SU-DHL-6 (cell line): ENCODE measurements at regions not wholly inside any gene's neighbourhood (a gene's known extent, or its start where the extent isn't known, plus 50 kb on each side); places are given as distances from the start of the nearest gene placed in this dataset.

ENCODE experiments used
- EZH2phosphoT487 ChIP-seq: fragments of 200-600 bp; sonication (generic), shearing (Covaris generic); conservative IDR thresholded peaks from 2 replicates; pipeline ENCODE4 v1.6.1; 2018; ENCODE audit warnings: mild to moderate bottlenecking, antibody characterized with exemption, low read length, moderate library complexity, mixed read lengths
- TF ChIP-seq, protein P1 (sequence below): fragments of 200-600 bp; sonication (generic); IDR thresholded peaks from one replicate; pipeline ENCODE4 v1.5.1; 2017; ENCODE audit warnings: antibody characterized with exemption, mild to moderate bottlenecking, low read length, moderate library complexity; ENCODE audit not compliant: insufficient read depth, poor library complexity, severe bottlenecking

DNA sequence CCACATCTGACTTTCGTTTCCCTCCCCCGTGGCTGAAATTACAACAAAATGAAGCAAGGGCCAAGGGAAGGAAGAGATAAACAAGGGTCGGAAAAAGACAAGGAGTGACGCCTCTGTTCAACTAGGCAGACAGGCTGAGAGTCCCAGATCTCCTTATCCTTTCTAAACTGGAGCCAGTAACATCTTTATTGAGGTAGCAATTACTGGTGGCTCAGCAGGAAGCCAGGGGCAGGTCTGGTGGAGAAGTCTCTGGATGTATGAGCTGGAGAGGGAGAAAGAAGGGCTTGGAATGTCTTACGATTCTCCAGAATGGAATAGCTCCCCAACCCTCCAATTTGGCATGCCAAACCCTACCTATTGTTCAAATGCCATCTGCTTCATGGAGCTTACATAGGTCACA lies 190.8 kb upstream of the BRINP1 start:
- TF ChIP-seq, protein P1, sequence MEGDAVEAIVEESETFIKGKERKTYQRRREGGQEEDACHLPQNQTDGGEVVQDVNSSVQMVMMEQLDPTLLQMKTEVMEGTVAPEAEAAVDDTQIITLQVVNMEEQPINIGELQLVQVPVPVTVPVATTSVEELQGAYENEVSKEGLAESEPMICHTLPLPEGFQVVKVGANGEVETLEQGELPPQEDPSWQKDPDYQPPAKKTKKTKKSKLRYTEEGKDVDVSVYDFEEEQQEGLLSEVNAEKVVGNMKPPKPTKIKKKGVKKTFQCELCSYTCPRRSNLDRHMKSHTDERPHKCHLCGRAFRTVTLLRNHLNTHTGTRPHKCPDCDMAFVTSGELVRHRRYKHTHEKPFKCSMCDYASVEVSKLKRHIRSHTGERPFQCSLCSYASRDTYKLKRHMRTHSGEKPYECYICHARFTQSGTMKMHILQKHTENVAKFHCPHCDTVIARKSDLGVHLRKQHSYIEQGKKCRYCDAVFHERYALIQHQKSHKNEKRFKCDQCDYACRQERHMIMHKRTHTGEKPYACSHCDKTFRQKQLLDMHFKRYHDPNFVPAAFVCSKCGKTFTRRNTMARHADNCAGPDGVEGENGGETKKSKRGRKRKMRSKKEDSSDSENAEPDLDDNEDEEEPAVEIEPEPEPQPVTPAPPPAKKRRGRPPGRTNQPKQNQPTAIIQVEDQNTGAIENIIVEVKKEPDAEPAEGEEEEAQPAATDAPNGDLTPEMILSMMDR = no peak
- no peak for TF ChIP-seq EZH2phosphoT487
